Neural progenitor cell (in vitro differentiated cells): ENCODE measurements at regions not wholly inside any gene's neighbourhood (a gene's known extent, or its start where the extent isn't known, plus 50 kb on each side); places are given as distances from the start of the nearest gene placed in this dataset.
A peak's percentile ranks its signal among the peaks of the same experiment; 100 is the strongest.

Experiments
- DNase-seq: peaks from one replicate; pipeline ENCODE4 v3.0.0-alpha.2; 2016; ENCODE audit warnings: low spot score
- H2AFZ ChIP-seq: fragments of 200-600 bp; sonication (generic); replicated peaks from 2 replicates; pipeline ENCODE4 v1.6.1; 2016; ENCODE audit warnings: antibody characterized with exemption
- H3F3A ChIP-seq: fragments of 200-600 bp; sonication (generic); 2 replicates; pipeline ENCODE4 v1.6.1; 2016; ENCODE audit warnings: antibody characterized with exemption, low read depth
- H3K27ac ChIP-seq: fragments of 200-600 bp; sonication (generic); 2 replicates; pipeline ENCODE4 v1.5.1; 2016; ENCODE audit warnings: mild to moderate bottlenecking
- H3K27me3 ChIP-seq: fragments of 200-600 bp; sonication (generic); 2 replicates; pipeline ENCODE4 v1.6.1; 2016; ENCODE audit warnings: mild to moderate bottlenecking, moderate library complexity
- H3K36me3 ChIP-seq: fragments of 200-600 bp; sonication (generic); 2 replicates; pipeline ENCODE4 v1.5.1; 2016
- H3K4me1 ChIP-seq: fragments of 200-600 bp; sonication (generic); 2 replicates; pipeline ENCODE4 v1.6.1; 2016; ENCODE audit warnings: mixed run types
- H3K4me2 ChIP-seq: fragments of 200-600 bp; sonication (generic); 2 replicates; pipeline ENCODE4 v1.6.1; 2016
- H3K4me3 ChIP-seq: fragments of 200-600 bp; sonication (generic); 2 replicates; pipeline ENCODE4 v1.5.1; 2016
- H3K79me2 ChIP-seq: fragments of 200-600 bp; sonication (generic); 2 replicates; pipeline ENCODE4 v1.6.1; 2016; ENCODE audit warnings: low read depth
- H3K9ac ChIP-seq: fragments of 200-600 bp; sonication (generic); 2 replicates; pipeline ENCODE4 v1.6.1; 2016
- H3K9me3 ChIP-seq: fragments of 200-600 bp; sonication (generic); 2 replicates; pipeline ENCODE4 v1.5.1; 2016; ENCODE audit warnings: low read depth
- H4K20me1 ChIP-seq: fragments of 200-600 bp; sonication (generic); 2 replicates; pipeline ENCODE4 v1.6.1; 2016; ENCODE audit warnings: low read depth
- H3K27ac Mint-ChIP-seq: 3 replicates; pipeline ENCODE4 v1.8.0; 2021; ENCODE audit warnings: mixed read lengths
- H3K27me3 Mint-ChIP-seq: 2 replicates; pipeline ENCODE4 v1.8.0; 2022; ENCODE audit warnings: low read depth, mild to moderate bottlenecking, inconsistent platforms, moderate library complexity, mixed read lengths; ENCODE audit not compliant: insufficient read depth
- H3K36me3 Mint-ChIP-seq: 3 replicates; pipeline ENCODE4 v1.8.0; 2021; ENCODE audit warnings: mixed read lengths
- H3K4me1 Mint-ChIP-seq: 3 replicates; pipeline ENCODE4 v1.8.0; 2021; ENCODE audit warnings: mixed read lengths
- H3K4me3 Mint-ChIP-seq: 3 replicates; pipeline ENCODE4 v1.8.0; 2021; ENCODE audit warnings: mild to moderate bottlenecking, moderate library complexity, mixed read lengths
- H3K9me3 Mint-ChIP-seq: 3 replicates; pipeline ENCODE4 v1.8.0; 2020; ENCODE audit warnings: mixed read lengths
- EZH2 ChIP-seq: fragments of 200-600 bp; sonication (generic); IDR thresholded peaks from 2 replicates; pipeline ENCODE4 v1.6.1; 2017; ENCODE audit warnings: antibody characterized with exemption, mild to moderate bottlenecking, moderate library complexity
- EZH2phosphoT487 ChIP-seq: fragments of 200-600 bp; sonication (generic); IDR thresholded peaks from 2 replicates; pipeline ENCODE4 v1.6.1; 2017; ENCODE audit warnings: antibody characterized with exemption
- TF ChIP-seq, protein P1 (sequence below): fragments of 200-600 bp; sonication (generic); IDR thresholded peaks from 2 replicates; pipeline ENCODE4 v1.5.1; 2017; ENCODE audit warnings: antibody characterized with exemption, mild to moderate bottlenecking

DNA sequence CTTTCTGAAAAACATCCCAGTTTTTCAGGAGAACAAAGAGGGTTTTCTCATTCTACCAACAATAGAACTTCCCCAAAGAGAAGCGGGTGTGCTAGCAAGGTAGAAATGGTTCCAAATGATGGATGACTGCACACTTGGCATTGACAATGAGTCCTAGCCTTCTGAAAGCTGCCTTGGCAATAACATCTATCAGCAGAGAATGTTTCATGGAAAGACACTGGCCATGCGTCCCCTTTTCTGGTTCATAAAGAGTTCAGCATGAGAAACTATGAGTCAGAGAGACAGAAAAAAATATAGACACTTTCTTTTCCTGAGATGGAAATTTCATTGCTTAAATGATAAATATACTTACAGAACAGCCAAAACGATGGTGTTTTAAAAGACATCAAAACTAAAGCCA, 236.9 kb upstream of the PRKX start:
- H3K36me3 Mint-ChIP-seq = no peaks in the 10 kb centered on the region
- H3K4me1 ChIP-seq = no peaks in the 10 kb centered on the region
- no peaks in the 10 kb centered on the region for H3K27me3 Mint-ChIP-seq
- no peaks in the 10 kb centered on the region for H4K20me1 ChIP-seq
- peaks cover 3% of the 10 kb centered on the region for H3K9me3 Mint-ChIP-seq
- no peak overlapping the region for H2AFZ ChIP-seq
- no peak overlapping the region for H3K4me2 ChIP-seq
- no peak overlapping the region for H3K4me3 ChIP-seq
- no peak for TF ChIP-seq EZH2
- TF ChIP-seq, protein P1, sequence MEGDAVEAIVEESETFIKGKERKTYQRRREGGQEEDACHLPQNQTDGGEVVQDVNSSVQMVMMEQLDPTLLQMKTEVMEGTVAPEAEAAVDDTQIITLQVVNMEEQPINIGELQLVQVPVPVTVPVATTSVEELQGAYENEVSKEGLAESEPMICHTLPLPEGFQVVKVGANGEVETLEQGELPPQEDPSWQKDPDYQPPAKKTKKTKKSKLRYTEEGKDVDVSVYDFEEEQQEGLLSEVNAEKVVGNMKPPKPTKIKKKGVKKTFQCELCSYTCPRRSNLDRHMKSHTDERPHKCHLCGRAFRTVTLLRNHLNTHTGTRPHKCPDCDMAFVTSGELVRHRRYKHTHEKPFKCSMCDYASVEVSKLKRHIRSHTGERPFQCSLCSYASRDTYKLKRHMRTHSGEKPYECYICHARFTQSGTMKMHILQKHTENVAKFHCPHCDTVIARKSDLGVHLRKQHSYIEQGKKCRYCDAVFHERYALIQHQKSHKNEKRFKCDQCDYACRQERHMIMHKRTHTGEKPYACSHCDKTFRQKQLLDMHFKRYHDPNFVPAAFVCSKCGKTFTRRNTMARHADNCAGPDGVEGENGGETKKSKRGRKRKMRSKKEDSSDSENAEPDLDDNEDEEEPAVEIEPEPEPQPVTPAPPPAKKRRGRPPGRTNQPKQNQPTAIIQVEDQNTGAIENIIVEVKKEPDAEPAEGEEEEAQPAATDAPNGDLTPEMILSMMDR = no peak
- TF ChIP-seq EZH2phosphoT487 = no peak
- H3K27ac Mint-ChIP-seq = no peak overlapping the region
- no peak overlapping the region for H3K27ac ChIP-seq
- H3K4me3 Mint-ChIP-seq = no peak overlapping the region
- no peak overlapping the region for H3K9ac ChIP-seq
- no peaks in the 10 kb centered on the region for H3K36me3 ChIP-seq
- no peaks in the 10 kb centered on the region for H3K4me1 Mint-ChIP-seq
- no peaks in the 10 kb centered on the region for H3F3A ChIP-seq
- no peaks in the 10 kb centered on the region for H3K79me2 ChIP-seq
- H3K27me3 ChIP-seq = no peaks in the 10 kb centered on the region
- DNase-seq = no peak
- no peaks in the 10 kb centered on the region for H3K9me3 ChIP-seq

DNA sequence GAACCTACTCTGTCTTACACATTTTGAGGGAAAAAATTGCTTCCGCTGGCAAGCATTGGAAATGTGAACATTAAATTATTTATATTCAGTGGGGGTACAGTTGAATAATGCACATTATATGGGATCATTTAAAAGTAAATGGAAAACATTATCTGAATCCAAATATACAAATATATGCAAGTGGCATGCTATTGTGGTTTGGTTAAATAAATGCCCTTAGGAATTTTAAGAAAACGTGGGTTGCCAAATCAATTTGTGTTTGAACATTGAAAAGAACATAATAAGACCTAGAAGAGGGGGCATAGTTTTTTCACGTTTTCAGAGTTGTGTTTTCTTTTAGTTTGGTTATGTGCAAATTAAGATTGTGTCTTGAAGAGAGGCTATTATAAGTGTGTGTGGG, 230.5 kb upstream of the PRKX start:
- no peaks in the 10 kb centered on the region for H3K4me1 Mint-ChIP-seq
- Histone ChIP-seq H3K36me3 (no peaks in the 10 kb centered on the region), H3K9me3 (no peaks in the 10 kb centered on the region), H3K4me3 (no peak overlapping the region), H3K4me1 (no peaks in the 10 kb centered on the region), H3K27me3 (no peaks in the 10 kb centered on the region), H4K20me1 (no peaks in the 10 kb centered on the region), H3K79me2 (no peaks in the 10 kb centered on the region), H2AFZ (no peak overlapping the region), H3K27ac (no peak overlapping the region), H3F3A (no peaks in the 10 kb centered on the region), H3K9ac (no peak overlapping the region), H3K4me2 (no peak overlapping the region)
- H3K27me3 Mint-ChIP-seq = no peaks in the 10 kb centered on the region
- DNase-seq = no peak
- H3K9me3 Mint-ChIP-seq = peaks cover 2% of the 10 kb centered on the region
- no peak for TF ChIP-seq EZH2
- TF ChIP-seq EZH2phosphoT487 = no peak
- TF ChIP-seq, protein P1 = no peak
- H3K4me3 Mint-ChIP-seq = no peak overlapping the region
- H3K27ac Mint-ChIP-seq = no peak overlapping the region
- H3K36me3 Mint-ChIP-seq = no peaks in the 10 kb centered on the region

DNA sequence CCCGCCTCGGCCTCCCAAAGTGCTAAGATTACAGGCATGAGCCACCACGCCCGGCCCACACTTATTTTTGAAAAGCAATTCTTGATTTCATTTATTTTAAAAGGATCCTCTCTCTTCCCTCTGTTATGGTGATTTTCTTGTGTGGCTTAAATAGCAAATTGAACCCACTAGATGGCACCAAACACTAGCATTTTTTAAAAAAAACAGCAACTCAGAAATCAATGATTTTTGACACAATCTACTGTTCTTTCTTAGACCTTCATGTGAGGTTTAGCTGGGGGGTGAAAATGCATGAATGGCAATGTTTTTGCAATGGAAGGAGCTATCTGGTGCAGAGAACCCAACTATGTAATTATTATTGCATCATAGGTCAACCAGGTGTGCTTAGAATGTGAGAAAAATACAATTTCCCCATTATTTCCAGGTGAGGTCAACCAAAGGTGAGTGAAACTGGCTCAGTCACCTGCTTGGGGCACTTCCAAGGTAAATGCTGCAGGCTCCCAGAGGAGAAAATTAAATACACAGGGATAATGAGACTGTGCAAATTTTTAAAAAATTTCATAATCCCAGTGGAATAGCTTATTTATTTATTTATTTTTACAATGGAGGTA, 226.7 kb upstream of the PRKX start:
- Mint-ChIP-seq H3K4me1 (no peaks in the 10 kb centered on the region), H3K9me3 (peaks cover 2% of the 10 kb centered on the region)

More for the DNA sequence above, 226.7 kb upstream of the PRKX start:
- Histone ChIP-seq H3K9me3 (no peaks in the 10 kb centered on the region), H3K9ac (no peak overlapping the region), H3K79me2 (no peaks in the 10 kb centered on the region), H4K20me1 (no peaks in the 10 kb centered on the region), H3K27me3 (no peaks in the 10 kb centered on the region), H3K36me3 (no peaks in the 10 kb centered on the region), H3K27ac (no peak overlapping the region), H3K4me2 (no peak overlapping the region), H2AFZ (no peak overlapping the region), H3K4me1 (no peaks in the 10 kb centered on the region), H3K4me3 (no peak overlapping the region), H3F3A (no peaks in the 10 kb centered on the region)
- TF ChIP-seq EZH2 (no peak), EZH2phosphoT487 (no peak)
- TF ChIP-seq, protein P1 = peak; percentile 69
- Mint-ChIP-seq H3K27me3 (no peaks in the 10 kb centered on the region), H3K36me3 (no peaks in the 10 kb centered on the region), H3K27ac (no peak overlapping the region), H3K4me3 (no peak overlapping the region)
- DNase-seq = peak; percentile 41
